ENCODE measurements at regions not wholly inside any gene's neighbourhood (a gene's known extent, or its start where the extent isn't known, plus 50 kb on each side); places are given as distances from the start of the nearest gene placed in this dataset.
"Not testable (repeated sequence)": the region's sequence is repeated elsewhere in the genome, so short reads cannot be mapped to it uniquely, and the experiment has no call there.

DNA sequence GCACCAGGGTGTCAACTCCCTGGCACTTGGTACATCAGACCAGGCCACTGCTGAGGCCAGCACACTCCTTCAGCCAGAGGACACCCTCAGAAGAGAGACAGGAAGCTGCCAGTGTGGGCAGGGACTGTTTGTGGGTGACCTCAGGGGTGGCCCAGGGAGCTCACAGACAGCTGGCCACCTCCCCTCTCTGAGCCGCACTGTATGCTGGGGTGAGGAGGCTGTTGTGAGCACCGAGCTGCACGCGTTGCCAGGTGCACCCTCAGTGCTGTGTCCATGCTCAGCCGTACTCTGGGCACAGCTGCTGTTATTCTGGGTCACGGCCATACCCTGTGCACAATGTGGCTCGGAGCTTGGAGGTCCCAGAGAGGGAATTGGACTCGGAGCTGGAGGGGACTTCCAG is 61.5 kb upstream of the NANOS1 start:
- no peak for DNase-seq

DNA sequence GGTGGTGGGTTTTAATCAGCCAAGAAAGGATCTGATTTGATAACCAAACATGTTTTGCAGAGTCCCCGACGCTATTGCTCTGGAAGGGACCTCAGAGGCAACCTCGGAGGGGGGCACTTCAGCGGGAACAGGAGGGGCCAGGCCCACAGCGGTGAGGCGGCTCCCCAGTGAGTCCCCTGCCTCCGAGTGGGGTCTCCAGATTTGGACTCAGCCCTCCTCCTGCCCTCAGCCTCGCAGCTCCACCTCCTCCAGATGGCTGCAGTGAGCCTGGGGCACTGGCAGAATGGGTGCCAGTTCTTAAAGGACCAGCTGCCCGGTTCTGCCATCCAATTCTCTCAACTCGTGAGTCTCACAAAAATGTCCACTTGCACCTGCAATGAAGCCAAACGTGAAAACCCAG is 61.0 kb upstream of the NANOS1 start:
- no peak for DNase-seq

DNA sequence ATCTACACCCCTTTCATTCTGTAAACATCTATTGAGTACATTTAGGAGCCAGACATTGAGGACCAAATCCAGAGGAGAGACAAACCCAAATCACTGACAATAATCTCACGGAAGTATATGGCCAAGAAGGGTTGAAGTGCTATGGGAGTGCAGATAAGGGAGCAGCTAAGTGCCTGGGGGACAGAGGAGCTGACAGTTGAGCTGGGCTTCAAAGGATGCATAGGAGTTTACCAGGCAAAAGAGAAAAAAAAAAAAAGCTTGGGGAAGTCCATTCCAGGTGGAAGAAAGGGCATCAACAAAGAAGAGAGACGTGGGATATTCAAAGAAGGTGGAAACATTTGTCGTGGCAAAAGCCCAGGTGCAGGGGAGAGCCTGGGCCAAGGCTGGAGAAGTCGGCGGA is 60.5 kb upstream of the NANOS1 start:
- DNase-seq = no peak

DNA sequence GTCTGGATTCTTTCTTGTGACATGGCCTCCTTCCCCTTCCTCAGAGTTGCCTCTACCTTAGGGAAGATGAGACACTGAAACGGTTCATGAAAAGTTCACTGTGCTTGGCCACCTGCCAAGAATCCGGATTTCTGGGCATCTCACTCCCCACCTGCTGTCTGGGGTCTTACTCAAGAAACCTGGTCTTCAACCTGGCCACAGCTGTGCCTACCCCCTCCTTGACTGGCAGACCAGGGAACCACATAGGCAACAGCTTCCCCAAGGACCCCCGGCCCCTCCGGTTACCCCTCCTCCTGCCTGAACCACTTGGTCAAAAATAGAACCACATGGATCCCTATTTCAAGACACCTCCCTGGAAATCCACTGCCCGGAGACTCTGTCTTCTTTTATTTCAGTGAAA is 58.7 kb upstream of the NANOS1 start:
- DNase-seq = no peak

DNA sequence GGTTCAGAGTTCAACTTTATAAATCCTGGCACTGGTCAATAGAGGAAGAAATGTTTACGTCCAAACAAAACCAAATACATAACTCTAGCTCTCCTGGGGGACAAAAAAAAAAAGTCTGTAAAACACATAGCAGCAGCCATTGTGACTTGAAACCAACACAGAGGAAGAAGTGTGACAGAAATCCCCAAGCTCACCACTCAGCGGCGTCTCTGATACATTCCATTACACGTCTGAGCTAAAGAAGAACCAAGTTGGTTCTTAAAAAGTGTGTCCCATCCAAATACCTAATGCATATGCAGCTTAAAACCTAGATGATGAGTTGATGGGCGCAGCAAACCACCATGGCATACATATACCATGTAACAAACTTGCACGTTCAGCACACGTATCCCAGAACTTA is 58.3 kb upstream of the NANOS1 start:
- no peak for DNase-seq

DNA sequence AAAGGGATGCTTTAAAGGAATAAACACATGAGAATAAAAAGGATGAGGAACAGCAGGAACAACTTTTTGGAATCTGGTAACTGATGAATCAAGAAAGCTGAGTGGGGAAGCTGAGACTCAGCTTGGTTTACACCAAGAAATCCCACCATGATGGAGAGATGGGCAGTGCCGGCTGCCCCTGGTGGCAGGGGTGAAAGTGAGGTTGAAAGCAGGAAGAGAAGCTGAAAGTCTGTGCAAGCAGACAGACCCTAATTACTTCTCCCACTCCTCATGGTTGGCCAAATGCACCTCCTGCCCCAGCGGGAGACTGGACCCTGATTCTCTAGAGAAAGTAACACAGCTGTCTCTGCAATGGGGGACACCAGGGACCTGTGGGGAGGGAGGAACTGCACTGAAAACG is 57.6 kb upstream of the NANOS1 start:
- DNase-seq = no peak

DNA sequence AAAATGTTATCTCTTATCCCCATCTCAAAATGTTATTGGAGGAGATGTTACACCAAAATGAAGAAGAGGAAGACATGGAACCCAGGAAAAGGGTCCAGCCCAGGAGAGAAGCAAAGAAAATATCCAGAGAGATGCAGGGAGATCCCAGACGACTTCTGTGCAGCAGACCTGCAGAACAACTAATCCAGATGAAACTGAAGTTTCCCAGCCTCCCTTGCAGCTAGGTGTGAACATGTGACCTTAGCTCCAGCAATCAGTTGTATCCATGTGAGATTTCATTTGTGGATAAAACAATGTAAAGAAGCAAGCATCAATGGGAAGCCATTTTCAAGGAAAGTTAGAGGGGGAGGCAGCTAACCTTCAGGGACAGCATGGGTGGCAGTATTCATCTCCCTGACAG is 55.8 kb upstream of the NANOS1 start:
- no peak for DNase-seq

DNA sequence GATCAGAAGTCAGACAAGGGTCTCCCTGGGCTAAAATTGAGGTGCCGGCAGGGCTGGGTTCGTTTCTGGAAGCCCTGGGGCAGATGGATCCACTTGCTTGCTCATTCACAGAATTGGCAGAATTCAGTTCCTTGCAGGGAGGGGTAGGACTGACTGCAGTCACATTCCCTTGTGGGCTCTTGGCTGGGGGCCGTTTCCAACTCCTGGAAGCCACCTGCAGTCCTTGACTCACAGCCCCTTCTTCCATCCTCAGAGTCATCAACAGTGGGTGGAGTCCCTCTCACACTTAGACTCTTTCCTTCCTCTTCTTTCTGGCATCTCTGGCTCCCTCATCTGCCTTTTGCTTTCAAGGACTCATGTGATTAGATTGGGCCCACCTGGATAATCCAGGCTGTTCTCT is 54.6 kb upstream of the NANOS1 start:
- no peak for DNase-seq

DNA sequence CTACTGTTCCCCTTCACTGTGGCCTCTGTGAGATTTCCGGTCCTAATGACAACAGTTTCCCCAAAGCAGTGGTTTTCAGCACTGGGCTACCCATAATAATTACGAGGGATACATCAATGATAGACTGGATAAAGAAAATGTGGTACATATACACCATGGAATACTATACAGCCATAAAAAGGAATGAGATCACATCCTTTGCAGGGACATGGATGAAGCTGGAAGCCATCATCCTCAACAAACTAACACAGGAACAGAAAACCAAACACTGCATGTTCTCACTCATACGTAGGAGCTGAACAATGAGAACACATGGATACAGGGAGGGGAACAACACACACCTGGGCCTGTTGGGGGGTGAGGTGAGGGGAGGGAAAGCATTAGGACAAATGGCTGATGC is 53.3 kb upstream of the NANOS1 start:
- DNase-seq = not testable (repeated sequence)

DNA sequence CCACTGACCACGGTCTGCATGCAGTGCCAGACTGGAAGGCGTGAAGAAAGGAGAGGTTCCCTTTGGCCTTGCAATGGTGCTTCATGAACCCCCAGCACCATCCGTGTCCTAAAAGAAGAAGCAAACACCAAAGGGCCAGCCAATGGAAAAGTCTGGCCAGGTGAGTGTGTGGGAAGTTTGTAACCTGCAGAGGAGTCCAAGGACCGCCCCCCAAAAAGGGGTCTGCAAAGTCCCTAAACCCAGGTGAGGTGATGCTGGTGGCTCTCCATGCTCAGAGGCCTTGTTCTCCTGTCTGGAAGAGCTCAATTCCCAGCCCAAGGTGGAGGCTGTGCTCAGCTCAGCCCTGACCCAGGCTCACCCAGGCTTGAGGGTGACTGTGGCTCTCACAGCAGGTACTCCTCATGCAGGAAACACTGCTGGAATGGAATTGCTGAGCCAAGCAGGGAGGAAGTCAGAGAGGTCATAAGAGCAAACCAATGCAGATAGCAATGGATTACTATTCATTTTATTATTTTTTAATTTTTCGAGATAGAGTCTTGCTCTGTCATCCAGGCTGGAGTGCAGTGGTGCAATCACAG is 52.4 kb upstream of the NANOS1 start:
- no peak for DNase-seq

DNA sequence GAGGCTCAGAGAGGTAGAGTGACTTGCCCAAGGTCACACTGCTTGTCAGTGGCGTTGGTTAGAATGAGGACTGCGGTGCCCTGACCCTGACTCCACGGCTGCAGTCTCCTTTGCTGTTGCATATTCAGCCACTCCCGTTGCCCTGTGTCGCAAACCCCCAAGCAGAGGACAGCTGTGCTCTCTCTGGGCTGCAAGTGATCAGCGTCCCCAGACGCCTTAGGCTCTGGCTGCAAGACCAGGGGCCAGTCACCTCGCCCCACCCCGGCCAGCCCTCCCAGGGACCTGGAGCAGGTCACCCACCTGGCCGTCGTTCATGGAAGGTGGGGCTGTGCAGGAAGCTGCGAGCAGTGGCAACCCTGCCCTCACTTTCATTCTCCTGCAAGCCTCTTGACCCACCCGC is 51.7 kb upstream of the NANOS1 start:
- DNase-seq = no peak

DNA sequence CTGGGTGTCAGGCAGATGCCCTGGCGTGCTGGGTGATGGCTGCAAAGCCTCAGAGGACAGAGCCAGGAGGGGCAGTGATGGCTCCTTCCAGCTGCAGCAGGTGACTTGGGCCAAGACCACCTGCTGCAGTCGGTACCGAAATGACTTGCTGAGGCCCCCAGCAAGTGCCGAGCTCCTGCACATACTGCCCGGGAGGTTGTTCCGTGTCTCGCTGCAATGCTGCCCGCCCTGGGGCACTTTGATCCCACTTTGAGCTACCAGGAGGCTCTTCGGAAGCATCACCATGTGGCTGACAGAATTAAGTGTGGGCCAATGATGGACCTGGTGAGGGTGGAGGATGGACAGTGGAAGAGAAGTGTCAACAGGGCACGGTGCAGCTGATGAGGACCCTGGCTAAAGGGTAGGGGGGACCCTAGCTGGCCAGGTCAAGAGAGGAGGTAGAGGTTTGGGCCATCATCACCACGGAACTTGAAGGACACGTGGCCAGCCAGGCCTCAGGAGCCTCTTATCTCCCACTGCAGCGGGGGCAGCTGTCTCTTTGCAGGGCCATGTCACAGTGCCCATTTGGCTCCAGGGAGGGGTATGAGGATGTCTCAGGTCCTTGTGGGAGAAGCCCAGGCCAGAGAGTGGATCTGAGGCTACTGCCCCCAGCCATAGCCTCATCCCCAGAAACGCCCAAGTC is 51.1 kb upstream of the NANOS1 start:
- DNase-seq = no peak

DNA sequence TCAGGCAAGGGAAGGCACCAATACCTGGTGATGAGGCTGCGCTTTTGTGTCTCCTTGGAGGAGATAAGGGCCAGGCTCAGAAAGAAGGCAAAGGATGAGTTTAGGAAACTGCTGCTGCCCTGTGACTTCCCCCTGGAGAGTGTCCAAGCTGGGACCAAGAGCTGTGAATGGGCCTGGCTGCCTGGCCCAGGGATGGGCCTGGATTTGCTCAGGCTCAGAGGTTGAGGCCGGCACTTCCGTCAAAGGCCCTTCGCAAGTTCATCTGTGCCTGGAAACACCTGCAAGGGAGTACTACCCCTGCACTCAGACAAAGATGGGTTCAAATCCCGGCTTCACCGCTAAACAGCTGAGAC is 50.5 kb upstream of the NANOS1 start:
- no peak for DNase-seq

DNA sequence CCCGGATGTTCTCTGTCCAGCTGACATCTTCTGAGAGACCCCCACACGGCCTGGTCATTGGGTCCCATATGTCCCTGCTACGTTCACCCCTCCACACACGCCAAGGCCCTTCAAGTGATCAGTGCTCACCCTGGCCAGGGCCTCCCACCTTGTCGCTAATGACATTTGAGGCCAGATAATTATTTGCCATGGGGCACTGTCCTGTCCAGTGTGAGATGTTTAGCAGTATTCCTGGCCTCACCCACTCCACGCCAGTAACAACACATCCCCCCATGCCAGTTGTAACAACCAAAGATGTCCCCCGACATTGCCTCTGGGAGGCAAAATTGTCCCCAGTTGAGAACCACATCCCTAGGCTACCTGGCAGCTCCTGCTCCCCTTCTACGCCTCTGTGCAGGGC is 49.9 kb upstream of the NANOS1 start:
- no peak for DNase-seq
